ENCODE measurements at regions not wholly inside any gene's neighbourhood (a gene's known extent, or its start where the extent isn't known, plus 50 kb on each side); places are given as distances from the start of the nearest gene placed in this dataset.

DNA sequence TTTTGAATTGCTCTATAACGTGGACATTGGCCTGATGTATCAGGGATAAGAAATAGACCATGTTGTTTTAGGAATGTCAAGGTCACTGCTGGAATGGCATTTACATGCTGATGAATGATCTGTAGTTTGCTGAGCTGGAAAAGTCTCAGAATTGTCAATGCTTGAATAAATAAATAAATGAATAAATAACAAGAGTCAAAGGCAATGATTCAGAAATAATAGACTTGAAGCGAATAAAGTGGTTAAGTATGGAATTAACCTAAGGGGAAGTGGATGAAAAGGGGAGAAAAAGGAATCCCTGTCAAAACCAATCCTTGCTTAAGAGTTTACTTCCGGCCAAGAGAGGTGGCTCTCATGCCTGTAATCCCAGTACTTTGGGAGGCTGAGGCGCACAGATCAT, 1620.0 kb downstream of the SUCLG1 start:
- H3K9me2 ChIP-seq (replicated peaks; ENCODE audit: control insufficient read depth, low read length), result no peaks in the 10 kb centered on the region
- H3K4me2 ChIP-seq (ENCODE audit: low read length), result no peak overlapping the region
- H3K27me3 ChIP-seq (ENCODE audit: control insufficient read depth, low read length), result no peaks in the 10 kb centered on the region
- H3K27ac ChIP-seq (ENCODE audit: low read depth, low read length), result no peak overlapping the region
- TF ChIP-seq EZH2phosphoT487 (IDR thresholded peaks at IDR 0.05; ENCODE audit: borderline replicate concordance, low read length) (no peak), CTCF (IDR thresholded peaks at IDR 0.05; ENCODE audit: low read depth, low read length, poor library complexity, severe bottlenecking) (no peak)
- H4K20me1 ChIP-seq (ENCODE audit: control insufficient read depth, insufficient read depth, low read depth, low read length), result no peaks in the 10 kb centered on the region
- no peaks in the 10 kb centered on the region for H3K79me2 ChIP-seq (ENCODE audit: control insufficient read depth, low read length)
- H3K9me3 ChIP-seq (ENCODE audit: control insufficient read depth, insufficient read depth, low read length), result no peaks in the 10 kb centered on the region
- no peaks in the 10 kb centered on the region for H3F3A ChIP-seq (ENCODE audit: control insufficient read depth, insufficient read depth)
- H3K36me3 ChIP-seq (ENCODE audit: control insufficient read depth, low read length), result no peaks in the 10 kb centered on the region
- no peaks in the 10 kb centered on the region for H3K4me1 ChIP-seq (ENCODE audit: control insufficient read depth, low read length)
- H3K4me3 ChIP-seq (ENCODE audit: low read length), result no peak overlapping the region

DNA sequence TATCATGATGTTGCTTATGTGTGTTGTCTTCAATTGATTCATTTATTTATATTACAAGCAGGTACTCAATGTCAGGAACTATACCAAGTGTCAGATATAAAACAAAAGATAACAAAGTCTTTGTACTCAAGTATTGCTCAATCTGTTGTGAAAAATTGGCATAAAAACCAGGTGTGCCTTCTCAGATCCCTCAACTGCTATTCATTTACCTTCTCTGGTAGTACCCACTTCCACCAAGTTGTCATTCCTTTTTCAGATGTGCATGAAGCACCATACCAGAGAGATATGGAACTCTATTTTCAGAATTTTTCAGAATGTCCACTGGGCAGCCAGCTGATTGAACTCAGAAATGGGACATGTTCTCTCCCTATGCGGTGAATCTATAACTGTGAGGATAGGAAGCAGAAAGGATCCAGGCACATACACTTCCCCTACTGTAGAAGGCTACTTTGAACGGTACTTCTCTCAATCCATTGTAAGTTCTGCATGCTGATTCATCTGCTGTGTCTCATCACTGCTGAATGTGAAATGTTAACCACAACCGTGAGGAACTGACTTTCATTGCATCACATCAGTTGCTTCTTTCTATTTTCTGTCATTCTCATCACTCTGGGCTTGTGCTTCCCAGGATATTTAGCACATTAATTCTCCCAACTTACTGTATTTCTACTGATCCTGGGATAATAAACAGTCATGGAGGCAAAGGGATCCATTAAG, 1621.3 kb downstream of the SUCLG1 start:
- H3K36me3 ChIP-seq (ENCODE audit: control insufficient read depth, low read length), result no peaks in the 10 kb centered on the region
- no peak overlapping the region for H3K27ac ChIP-seq (ENCODE audit: low read depth, low read length)
- H3K27me3 ChIP-seq (ENCODE audit: control insufficient read depth, low read length), result no peaks in the 10 kb centered on the region
- no peaks in the 10 kb centered on the region for H3F3A ChIP-seq (ENCODE audit: control insufficient read depth, insufficient read depth)
- H3K9me3 ChIP-seq (ENCODE audit: control insufficient read depth, insufficient read depth, low read length), result no peaks in the 10 kb centered on the region
- no peaks in the 10 kb centered on the region for H3K79me2 ChIP-seq (ENCODE audit: control insufficient read depth, low read length)
- H3K4me2 ChIP-seq (ENCODE audit: low read length), result no peak overlapping the region
- no peaks in the 10 kb centered on the region for H3K4me1 ChIP-seq (ENCODE audit: control insufficient read depth, low read length)
- no peak overlapping the region for H3K4me3 ChIP-seq (ENCODE audit: low read length)
- no peaks in the 10 kb centered on the region for H3K9me2 ChIP-seq (replicated peaks; ENCODE audit: control insufficient read depth, low read length)
- TF ChIP-seq EZH2phosphoT487 (IDR thresholded peaks at IDR 0.05; ENCODE audit: borderline replicate concordance, low read length), result no peak
- TF ChIP-seq CTCF (IDR thresholded peaks at IDR 0.05; ENCODE audit: low read depth, low read length, poor library complexity, severe bottlenecking), result no peak
- H4K20me1 ChIP-seq (ENCODE audit: control insufficient read depth, insufficient read depth, low read depth, low read length), result no peaks in the 10 kb centered on the region

DNA sequence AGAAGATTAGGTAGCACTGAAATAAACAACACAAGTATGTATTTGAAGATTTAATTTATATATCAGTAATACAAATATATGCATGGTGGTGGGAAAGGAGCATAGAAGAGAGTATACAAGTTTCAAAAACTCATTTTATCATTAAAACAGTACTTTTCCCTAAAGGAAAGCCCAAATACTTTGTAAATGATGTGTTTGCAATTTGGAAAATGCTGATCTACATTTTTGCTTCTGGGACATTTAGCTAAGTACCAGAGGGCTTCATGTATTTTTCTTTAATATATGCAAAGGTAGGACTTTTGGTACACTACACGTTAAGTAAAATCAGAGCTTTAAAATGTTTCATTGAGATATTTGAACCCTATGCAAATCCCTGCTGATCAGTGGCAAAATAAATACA, 1624.2 kb downstream of the SUCLG1 start:
- H3K4me1 ChIP-seq (ENCODE audit: control insufficient read depth, low read length), result no peaks in the 10 kb centered on the region
- no peaks in the 10 kb centered on the region for H3F3A ChIP-seq (ENCODE audit: control insufficient read depth, insufficient read depth)
- H3K4me2 ChIP-seq (ENCODE audit: low read length), result no peak overlapping the region
- TF ChIP-seq EZH2phosphoT487 (IDR thresholded peaks at IDR 0.05; ENCODE audit: borderline replicate concordance, low read length) (no peak), CTCF (IDR thresholded peaks at IDR 0.05; ENCODE audit: low read depth, low read length, poor library complexity, severe bottlenecking) (no peak)
- H3K36me3 ChIP-seq (ENCODE audit: control insufficient read depth, low read length), result no peaks in the 10 kb centered on the region
- H3K27me3 ChIP-seq (ENCODE audit: control insufficient read depth, low read length), result no peaks in the 10 kb centered on the region
- no peak overlapping the region for H3K4me3 ChIP-seq (ENCODE audit: low read length)
- H3K9me2 ChIP-seq (replicated peaks; ENCODE audit: control insufficient read depth, low read length), result no peaks in the 10 kb centered on the region
- no peak overlapping the region for H3K27ac ChIP-seq (ENCODE audit: low read depth, low read length)
- no peaks in the 10 kb centered on the region for H3K9me3 ChIP-seq (ENCODE audit: control insufficient read depth, insufficient read depth, low read length)
- no peaks in the 10 kb centered on the region for H4K20me1 ChIP-seq (ENCODE audit: control insufficient read depth, insufficient read depth, low read depth, low read length)
- H3K79me2 ChIP-seq (ENCODE audit: control insufficient read depth, low read length), result no peaks in the 10 kb centered on the region

Data from DOHH2 (cell line).